GM19438 (cell line): ENCODE measurements at regions not wholly inside any gene's neighbourhood (a gene's known extent, or its start where the extent isn't known, plus 50 kb on each side); places are given as distances from the start of the nearest gene placed in this dataset.
"Not testable (repeated sequence)": the region's sequence is repeated elsewhere in the genome, so short reads cannot be mapped to it uniquely, and the experiment has no call there.

Source experiments
- ATAC-seq: cut with Tn5 transposase; IDR thresholded peaks from one replicate; pipeline ENCODE4 v1.9.1; 2021; ENCODE audit warnings: low read depth; ENCODE audit not compliant: unreplicated experiment

DNA sequence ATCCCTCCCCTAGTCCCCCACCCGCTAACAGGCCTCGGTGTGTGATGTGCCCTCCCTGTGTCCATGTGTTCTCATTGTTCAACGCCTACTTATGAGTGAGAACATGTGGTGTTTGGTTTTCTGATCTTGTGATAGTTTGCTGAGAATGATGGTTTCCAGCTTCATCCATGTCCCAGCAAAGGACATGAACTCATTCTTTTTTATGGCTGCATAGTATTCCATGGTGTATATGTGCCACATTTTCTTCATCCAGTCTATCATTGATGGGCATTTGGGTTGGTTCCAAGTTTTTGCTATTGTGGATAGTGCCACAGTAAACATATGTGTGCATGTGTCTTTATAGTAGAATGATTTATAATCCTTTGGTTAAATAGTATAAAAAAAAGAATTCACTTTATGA lies 380.9 kb upstream of the ST8SIA4 start:
- ATAC-seq: not testable (repeated sequence)

DNA sequence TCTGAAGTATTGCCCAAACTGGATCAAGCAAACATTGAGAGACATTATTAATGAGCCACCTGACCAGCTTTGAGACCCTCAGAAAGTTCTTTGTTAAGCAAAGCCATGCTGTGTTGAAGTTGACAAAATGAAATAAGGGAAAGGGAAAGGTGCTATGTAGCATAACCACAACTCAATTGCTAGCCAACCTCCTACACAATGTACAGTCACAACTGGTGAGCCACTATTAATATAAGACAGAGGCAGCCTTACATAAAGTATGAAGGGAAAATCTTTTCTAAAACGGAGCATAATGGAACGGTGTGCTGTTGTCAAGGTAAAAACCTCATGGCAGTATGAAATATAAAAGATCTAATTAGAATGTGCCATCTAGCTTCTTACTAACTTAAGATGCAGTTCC lies 375.8 kb upstream of the ST8SIA4 start:
- ATAC-seq: no peak

DNA sequence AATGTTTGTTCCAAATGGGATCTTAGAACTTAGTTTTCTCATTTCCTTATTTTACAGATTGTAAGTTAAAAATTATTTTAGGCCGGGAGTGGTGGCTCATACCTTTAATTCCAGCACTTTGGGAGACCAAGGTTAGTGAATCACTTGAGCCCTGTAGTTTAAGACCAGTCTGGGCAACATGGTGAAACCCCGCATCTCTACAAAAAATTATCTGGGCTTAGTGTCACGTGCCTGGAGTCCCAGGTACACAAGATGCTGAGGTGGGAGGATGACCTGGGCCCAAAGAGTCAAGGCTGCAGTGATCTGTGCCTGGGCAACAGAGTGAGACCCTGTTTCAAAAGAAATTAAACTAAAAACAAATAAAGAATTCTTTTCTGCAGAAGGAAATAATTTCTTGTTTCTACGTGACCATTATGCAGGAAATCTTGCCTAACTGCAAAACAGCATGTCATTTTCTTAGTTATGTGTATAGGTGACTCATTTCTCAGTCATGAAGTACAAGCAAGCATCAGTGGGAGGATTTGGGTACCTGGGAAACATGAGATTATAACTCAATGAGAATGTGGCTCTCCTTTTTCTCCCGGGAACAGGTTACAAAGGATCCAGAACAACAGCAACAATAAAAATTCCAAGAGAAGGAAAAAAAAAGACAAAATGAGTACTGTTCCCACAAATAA lies 375.1 kb upstream of the ST8SIA4 start:
- ATAC-seq: no peak

DNA sequence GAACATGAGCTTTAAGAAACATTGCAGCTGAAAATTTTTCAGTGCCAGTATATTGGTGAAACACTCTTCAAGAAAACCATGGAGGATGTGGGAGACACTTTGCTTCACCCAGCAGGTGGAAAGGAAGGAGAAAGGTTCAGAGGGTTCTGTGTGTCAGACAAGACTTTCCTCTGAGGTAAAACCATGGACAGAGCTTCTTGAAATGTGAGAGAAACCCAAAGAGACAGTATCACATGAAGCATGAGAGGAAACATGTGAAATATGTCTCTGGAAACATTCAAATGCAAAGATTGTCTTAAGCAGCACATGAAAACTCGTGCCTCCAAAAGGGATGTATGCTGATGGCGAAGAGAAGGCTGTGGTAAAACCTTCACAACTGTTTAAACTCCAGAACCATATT lies 368.9 kb upstream of the ST8SIA4 start:
- no peak for ATAC-seq

DNA sequence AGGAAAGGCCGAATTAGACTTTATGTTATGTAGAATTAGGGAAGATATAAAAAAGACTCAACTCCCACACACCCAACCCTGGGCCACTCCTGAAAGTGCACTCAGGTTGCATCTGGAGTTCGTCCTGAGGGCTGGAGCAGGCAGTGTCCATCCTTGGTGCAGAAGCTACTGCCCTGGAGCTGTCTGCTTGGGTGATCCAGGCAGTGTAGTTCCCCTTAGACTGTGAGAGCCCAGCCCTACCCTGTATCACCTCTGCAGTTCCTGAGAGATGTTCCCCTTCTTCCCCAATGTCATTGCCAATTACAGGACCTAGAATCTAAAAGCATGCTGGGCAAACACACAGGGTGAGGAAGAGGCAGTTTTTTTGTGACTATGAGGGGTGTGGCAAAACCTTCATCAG lies 368.3 kb upstream of the ST8SIA4 start:
- ATAC-seq: no peak

DNA sequence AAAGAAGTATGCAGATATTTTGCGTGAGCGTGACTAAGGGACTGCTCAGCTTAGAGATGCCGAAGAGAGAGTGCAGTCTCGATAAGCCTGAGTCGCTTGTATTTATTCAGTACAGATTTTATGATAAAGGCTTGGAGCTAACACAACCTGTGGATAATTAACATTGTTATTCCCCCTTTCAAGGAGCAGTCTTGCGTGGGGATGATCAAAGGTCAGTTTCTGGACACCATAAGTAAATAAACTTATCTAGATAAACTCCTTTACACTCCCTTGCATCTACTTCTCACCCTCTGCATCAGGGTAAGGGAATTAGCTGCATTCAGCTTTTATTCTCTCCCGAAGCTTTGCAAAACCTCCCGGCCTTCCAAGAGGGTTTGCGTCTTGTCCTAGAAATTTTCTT lies 357.8 kb upstream of the ST8SIA4 start:
- ATAC-seq: no peak

DNA sequence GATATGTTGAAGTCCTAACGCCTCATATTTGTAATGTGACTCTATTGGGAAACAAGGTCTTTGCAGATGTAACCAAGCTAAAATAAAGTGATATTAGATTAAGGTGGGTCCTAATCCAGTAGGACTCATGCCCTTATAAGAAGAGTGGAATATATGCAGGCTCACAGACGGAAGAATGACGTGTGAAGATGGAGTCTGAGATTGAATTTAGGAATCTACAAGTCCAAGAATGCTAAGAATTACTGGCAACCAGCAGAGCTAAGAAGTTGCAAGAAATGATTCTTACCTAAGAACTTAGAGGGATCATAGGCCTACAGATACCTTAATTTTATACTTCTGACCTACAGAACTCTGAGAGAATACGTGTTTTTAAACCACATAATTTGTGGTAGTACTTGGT lies 350.0 kb upstream of the ST8SIA4 start:
- ATAC-seq: no peak

DNA sequence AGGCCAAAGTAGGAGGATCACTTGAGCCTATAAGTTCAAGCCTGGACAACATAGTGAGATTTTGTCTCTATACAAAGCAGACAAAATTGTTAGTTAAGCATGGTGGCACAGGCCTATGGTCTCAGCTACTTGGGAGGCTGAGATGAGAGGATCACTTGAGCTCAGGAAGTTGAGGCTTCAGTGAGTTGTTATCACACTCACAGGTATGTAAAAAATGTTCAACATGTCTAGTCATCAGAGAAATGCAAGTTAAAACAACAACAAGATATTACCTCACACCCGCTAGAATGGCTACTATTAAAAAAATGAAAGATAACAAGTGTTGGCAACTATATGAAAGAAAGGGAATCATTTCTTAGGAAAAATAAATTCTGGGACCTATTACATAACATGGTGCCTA lies 341.5 kb upstream of the ST8SIA4 start:
- no peak for ATAC-seq

DNA sequence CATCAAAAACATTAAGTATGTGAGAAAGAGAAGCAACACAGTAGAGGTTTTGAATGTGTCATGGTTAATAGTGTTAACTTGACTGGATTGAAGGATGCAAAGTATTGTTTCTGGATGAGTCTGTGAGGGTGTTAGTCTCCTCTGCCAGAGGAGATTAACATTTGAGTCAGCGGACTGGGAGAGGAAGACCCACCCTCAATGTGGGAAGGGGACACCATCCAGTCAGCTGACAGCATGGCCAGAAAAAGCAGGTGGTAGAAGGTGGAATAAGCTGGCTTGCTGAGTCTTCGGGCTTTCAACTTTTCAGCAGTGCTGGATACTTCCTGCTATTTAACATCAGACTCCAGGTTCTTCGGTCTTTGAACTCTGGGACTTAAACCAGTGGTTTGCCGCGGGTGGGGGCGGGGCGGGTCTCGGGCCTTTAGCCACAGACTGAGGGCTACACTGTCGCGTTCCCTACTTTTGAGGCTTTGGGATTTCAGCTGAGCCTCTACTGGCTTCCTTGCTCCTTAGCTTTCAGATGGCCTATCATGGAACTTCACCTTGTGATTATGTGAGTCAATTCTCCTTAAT lies 309.9 kb upstream of the ST8SIA4 start:
- no peak for ATAC-seq

DNA sequence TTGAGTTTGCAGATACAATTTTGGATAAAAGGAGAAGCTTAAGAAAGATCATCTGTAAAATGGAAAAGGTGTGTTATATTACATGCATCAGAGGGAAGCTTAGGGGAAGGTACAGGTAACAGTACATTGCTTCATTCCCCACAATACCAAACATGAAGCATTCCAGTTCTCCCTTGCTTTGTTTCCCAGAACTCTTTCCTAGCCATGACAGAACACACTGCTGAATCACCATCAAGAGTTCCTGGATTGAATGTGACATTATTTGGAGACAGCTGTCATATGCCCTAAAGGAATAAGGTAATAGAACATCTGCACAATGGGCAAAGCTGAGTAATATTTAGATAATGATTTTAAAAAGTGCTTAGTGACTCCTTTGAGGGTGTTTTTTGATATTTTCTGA lies 303.5 kb upstream of the ST8SIA4 start:
- no peak for ATAC-seq

DNA sequence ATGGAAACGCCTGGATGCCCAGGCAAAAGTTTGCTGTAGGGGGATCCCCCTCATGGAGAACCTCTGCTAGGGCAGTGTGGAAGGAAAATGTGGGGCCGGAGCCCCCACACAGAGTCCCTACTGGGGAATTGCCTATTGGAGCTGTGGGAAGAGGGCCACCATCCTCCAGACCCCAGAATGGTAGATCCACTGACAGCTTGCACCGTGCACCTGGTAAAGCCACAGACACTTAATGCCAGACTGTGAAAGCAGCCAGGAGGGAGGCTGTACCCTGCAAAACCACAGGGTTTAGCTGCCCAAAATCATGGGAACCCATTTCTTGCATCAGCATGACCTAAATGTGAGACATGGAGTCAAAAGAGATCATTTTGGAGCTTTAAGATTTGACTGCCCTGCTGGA lies 302.0 kb upstream of the ST8SIA4 start:
- ATAC-seq: not testable (repeated sequence)

DNA sequence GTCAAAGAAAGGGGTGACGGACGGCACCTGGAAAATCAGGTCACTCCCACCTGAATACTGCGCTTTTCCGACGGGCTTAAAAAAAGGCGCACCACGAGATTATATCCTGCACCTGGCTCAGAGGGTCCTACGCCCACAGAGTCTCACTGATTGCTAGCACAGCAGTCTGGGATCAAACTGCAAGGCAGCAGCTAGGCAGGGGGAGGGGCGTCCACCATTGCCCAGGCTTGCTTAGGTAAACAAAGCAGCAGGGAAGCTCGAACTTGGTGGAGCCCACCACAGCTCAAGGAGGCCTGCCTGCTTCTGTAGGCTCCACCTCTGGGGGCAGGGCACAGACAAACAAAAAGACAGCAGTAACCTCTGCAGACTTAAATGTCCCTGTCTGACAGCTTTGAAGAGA lies 277.3 kb upstream of the ST8SIA4 start:
- ATAC-seq: not testable (repeated sequence)

DNA sequence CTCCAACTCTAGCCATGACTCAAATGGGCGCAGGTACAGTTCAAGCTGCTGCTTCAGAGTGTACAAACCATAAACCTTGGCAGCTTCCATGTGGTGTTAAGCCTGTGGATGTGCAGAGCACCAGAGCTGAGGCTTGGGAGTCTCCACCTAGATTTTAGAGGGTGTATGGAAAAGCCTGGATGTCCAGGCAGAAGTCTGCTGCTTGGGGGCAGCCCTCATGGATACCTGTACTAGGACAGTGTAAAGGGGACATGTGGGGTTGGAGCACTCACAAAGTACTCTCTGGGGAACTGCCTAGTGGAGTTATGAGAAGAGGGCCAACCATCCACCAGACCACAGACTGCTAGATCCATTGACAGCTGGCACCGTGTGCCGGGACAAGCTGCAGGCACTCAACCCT lies 273.5 kb upstream of the ST8SIA4 start:
- ATAC-seq: no peak

DNA sequence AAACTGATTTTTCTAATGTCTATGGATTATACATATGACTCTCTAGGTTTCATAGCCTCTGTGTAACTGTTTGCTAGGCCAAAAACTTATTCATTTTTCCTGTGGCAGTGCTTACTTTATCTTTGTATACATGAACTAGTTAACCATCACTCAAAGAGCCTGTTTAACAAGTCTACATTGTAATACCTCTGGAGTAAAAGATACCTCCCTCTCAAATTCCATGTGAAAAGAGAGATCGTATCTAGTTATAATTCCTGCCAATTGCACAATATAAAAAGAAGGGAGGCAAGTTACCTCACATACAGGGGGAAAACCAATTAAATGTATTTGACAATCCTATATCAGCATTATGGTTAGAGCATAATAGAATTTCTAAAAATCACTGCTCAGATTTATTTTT lies 271.9 kb upstream of the ST8SIA4 start:
- ATAC-seq: no peak

DNA sequence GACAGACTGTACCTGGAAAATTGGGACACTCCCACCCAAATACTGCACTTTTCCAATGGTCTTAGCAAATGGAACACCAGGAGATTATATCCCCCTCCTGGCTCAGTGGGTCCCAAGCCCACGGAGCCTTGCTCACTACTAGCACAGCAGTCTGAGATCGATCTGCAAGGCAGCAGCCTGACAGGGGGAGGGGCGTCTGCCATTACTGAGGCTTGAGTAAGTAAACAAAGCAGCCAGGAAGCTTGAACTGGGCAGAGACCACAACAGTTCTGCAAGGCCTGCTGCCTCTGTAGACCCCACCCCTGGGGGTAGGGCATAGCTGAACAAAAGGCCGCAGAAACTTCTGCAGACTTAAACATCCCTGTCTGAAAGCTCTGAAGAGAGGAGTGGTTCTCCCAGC lies 260.0 kb upstream of the ST8SIA4 start:
- ATAC-seq: no peak

DNA sequence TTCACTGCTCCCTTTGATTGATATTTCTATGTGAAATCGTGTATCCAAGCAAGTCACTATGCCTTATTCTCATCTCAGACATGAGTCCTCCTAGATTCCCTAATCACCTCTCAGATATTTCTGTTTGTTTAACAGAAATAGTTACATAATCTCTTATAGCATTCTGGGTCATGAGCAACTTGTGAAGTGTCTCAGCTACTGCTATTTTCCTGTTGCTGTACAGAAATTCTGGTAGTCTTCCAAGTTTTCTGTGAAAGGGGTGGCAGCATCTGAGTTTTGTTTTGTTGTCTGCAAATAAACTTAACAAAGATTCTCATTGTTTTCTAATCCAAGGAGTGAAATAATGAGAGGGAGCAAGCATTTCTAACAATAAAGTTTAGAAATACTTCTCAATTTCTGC lies 256.9 kb upstream of the ST8SIA4 start:
- ATAC-seq: no peak

DNA sequence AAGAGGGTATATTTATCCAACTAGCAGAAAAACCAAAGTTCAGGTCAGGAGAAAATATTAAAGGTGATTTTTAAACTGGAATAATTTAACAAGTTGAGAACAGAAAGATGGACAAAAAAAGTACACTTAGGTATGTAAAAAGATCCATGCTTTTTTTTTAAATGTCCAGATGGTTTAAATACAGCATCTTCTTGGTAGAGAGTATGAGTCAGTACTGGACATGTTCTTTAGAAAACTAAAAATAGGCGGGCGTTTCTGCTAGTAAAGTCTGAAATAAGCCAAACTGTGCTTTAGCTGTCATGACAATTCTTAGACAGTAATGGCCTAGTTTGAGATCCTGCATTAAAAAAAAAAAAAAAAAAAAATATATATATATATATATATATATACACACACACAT lies 255.9 kb upstream of the ST8SIA4 start:
- ATAC-seq: no peak

DNA sequence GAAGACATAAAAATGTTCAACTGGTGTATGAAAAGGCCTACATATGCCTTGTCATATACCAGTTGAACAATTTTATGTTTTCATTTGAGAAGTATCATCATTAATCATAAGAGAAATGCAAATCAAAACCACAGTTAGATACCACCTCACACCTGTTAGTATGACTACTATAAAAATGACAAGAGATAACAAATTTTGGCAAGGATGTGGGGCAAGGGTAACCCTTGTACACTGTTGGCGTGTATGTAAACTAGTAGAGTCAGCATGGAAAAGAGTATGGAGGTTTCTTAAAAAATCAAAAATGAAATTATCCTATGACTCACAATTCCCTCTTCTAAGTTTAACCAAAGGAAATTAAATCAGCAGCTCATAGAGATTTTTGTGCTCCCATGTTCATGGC lies 250.4 kb upstream of the ST8SIA4 start:
- ATAC-seq: no peak

DNA sequence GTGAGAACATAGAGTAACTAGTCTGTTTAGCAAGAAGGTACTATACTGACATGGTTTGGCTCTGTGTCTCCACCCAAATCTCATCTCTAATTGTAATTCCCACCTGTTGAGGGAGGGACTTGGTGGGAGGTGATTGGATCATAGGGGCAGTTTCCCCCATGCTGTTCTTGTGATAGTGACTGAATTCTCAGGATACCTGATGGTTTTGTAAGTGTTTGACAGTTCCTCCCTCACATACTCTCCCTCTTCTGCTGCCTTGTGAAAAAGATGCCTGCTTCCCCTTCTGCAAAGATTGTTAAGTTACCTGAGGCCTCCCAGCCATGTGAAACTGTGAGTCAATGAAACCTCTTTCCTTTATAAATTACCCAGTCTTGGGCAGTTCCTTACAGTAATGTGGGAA lies 240.4 kb upstream of the ST8SIA4 start:
- ATAC-seq: no peak

DNA sequence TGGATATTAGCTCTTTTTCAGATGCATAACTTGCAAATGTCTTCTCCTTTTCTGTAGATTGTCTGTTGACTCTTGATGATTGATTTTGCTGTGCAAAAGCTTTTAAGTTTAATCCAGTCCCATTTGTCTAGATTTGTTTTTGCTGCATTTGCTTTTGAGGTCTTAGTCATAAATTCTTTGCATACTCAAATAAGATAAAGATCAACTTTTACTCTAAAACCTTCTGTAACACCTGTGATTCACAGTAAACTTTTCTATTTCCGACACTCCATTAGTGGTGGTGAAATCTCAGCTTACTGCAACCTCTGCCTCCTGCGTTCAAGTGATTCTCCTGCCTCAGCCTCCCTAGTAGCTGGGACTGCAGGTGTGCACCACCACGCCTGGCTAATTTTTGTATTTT lies 239.0 kb upstream of the ST8SIA4 start:
- ATAC-seq: no peak

DNA sequence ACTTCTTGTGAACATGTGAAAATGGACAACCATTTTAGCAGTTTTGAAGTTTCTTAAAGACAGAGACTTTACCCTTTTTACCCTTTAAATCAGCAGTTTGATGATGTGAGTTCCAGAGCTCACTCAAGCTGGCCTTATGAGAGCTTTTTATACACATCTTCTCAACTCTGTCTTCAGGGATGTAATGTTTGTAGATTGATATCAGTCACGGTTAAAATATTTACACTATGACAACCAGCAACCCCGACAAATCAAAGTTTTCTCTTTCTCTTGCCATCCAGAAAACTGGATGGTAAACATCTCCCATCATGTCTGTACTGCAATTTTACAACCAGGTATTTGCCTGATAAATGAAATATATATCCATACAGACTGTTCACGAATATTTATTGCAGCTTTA lies 233.4 kb upstream of the ST8SIA4 start:
- no peak for ATAC-seq

DNA sequence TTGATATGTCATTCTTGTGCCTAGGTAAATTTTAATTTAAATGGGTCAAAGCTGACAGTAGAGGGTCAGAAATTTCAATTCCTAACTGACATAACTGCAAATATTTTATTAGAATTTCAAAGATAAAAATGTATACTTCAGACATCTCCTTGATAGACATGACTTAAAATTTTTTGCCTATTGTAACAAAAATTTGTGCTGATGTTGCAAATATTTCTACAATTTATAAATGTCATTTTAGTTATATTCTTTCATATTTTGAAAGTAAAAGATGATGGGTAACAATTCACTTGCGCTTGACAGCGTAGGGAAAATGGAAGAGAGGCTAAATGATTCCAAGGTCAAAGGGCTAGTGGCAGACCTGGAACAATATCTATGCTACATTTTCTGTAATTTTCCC lies 220.3 kb upstream of the ST8SIA4 start:
- no peak for ATAC-seq

DNA sequence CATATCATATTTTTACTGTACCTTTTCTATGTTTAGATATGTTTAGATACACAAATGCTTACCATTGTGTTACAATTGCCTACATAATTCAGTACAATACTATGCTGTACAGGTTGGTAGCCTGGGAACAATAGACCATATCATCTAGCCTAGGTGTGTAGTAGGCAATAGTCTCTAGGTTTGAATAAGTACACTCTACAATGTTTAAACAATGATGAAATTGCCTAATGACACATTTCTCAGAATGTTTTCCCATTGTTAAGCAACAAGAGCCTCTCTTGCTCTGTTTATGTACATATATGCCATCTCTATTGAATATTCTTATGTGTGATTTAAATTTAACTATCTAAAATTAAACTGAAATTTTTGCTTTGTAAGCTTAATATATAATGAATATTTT lies 209.6 kb upstream of the ST8SIA4 start:
- no peak for ATAC-seq
